OCI-LY7 (cell line): ENCODE measurements at regions not wholly inside any gene's neighbourhood (a gene's known extent, or its start where the extent isn't known, plus 50 kb on each side); places are given as distances from the start of the nearest gene placed in this dataset.

Experiments used
- BruUV-seq: library from RNA; stranded (reverse); fragments of 400-500 nt; replicated peaks from 2 replicates; lab custom pipeline; 2021; lab: Mats Ljungman, UMichigan
- CTCF ChIA-PET: fragments of 300-600 bp; sonication (Branson Sonifier 250); formaldehyde crosslinking; loops from one replicate; lab custom pipeline; 2022; ENCODE audit warnings: antibody characterized with exemption; ENCODE audit not compliant: unreplicated experiment; lab: Charles Lee
- POLR2A ChIA-PET: fragments of 300-600 bp; sonication (Branson Sonifier 250); formaldehyde crosslinking; loops from one replicate; lab custom pipeline; 2022; ENCODE audit warnings: antibody characterized with exemption; lab: Charles Lee
- DNase-seq: peaks from one replicate; pipeline ENCODE4 v3.0.0-alpha.2; 2015; ENCODE audit warnings: low spot score
- H2AFZ ChIP-seq: fragments of 200-600 bp; sonication (generic), shearing (Covaris generic); 2 replicates; pipeline ENCODE4 v1.6.1; 2014; ENCODE audit warnings: mild to moderate bottlenecking, antibody characterized with exemption, low read length, moderate library complexity
- H3K27ac ChIP-seq: fragments of 200-600 bp; sonication (generic); 2 replicates; pipeline ENCODE4 v1.5.1; 2014; ENCODE audit warnings: mixed run types, low read depth, mild to moderate bottlenecking, moderate library complexity, low read length, inconsistent platforms; ENCODE audit not compliant: poor library complexity, severe bottlenecking
- H3K36me3 ChIP-seq: fragments of 200-600 bp; sonication (generic); 2 replicates; pipeline ENCODE4 v1.6.1; 2014; ENCODE audit warnings: mild to moderate bottlenecking, antibody characterized with exemption, low read length, moderate library complexity, mixed read lengths; ENCODE audit not compliant: insufficient read depth
- H3K4me1 ChIP-seq: fragments of 200-600 bp; sonication (generic); 2 replicates; pipeline ENCODE4 v1.5.1; 2014; ENCODE audit warnings: mild to moderate bottlenecking, low read length; ENCODE audit not compliant: insufficient read depth, poor library complexity, severe bottlenecking
- H3K4me2 ChIP-seq: fragments of 200-600 bp; sonication (generic); 2 replicates; pipeline ENCODE4 v1.6.1; 2014; ENCODE audit warnings: mild to moderate bottlenecking, low read length
- H3K4me3 ChIP-seq: fragments of 200-600 bp; sonication (generic); 2 replicates; pipeline ENCODE4 v1.5.1; 2014; ENCODE audit warnings: mild to moderate bottlenecking, low read depth, low read length; ENCODE audit not compliant: poor library complexity, severe bottlenecking
- H3K79me2 ChIP-seq: fragments of 200-600 bp; sonication (generic); 2 replicates; pipeline ENCODE4 v1.6.1; 2016; ENCODE audit warnings: low read depth, mild to moderate bottlenecking, low read length, moderate library complexity, mixed read lengths; ENCODE audit not compliant: insufficient read depth
- H3K9me2 ChIP-seq: fragments of 200-600 bp; sonication (generic); 2 replicates; pipeline ENCODE4 v1.6.1; 2016; ENCODE audit warnings: mild to moderate bottlenecking, low read length, mixed read lengths; ENCODE audit not compliant: insufficient read depth
- H3K9me3 ChIP-seq: fragments of 200-600 bp; sonication (generic); 2 replicates; pipeline ENCODE4 v1.6.1; 2014; ENCODE audit warnings: mild to moderate bottlenecking, mixed run types, low read length, mixed read lengths
- H4K20me1 ChIP-seq: fragments of 200-600 bp; sonication (generic); 2 replicates; pipeline ENCODE4 v1.6.1; 2014; ENCODE audit warnings: mild to moderate bottlenecking, antibody characterized with exemption, low read length, moderate library complexity, mixed read lengths; ENCODE audit not compliant: insufficient read depth
- EZH2phosphoT487 ChIP-seq: fragments of 200-600 bp; sonication (generic); IDR thresholded peaks from 2 replicates; pipeline ENCODE4 v1.6.1; 2018; ENCODE audit warnings: low read depth, borderline replicate concordance, mild to moderate bottlenecking, mixed run types, antibody characterized with exemption, low read length, moderate library complexity, mixed read lengths
- intact Hi-C: fragments of 100-400 bp; cut with micrococcal nuclease; formaldehyde crosslinking; loops from one replicate; pipeline ENCODE4 v1.10.0; 2022; ENCODE audit not compliant: unreplicated experiment
- TF ChIP-seq, protein P1 (sequence below): fragments of 200-600 bp; sonication (generic); conservative IDR thresholded peaks from 2 replicates; pipeline ENCODE4 v1.5.1; 2014; ENCODE audit warnings: mild to moderate bottlenecking, antibody characterized with exemption, low read length, moderate library complexity, mixed read lengths

DNA sequence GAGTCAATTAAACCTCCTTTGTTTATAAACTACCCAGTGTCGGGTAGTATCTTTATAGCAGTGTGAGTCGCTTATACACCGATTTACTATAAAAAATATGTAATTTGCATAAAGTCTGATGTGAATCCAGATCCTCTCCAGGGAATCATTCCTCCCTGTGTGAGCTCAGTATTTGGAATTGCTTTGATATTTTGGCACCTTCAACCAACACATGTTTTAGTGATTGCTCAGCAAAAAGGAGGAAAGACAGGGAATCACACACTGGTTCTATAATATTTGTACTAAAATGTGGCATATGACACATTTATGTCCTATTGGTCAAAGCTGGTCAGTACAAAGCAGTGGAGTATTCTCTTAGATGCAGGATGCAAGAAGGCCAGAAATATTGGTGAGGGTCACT lies 703.9 kb upstream of the ATXN7L3B start:
- TF ChIP-seq, protein P1, sequence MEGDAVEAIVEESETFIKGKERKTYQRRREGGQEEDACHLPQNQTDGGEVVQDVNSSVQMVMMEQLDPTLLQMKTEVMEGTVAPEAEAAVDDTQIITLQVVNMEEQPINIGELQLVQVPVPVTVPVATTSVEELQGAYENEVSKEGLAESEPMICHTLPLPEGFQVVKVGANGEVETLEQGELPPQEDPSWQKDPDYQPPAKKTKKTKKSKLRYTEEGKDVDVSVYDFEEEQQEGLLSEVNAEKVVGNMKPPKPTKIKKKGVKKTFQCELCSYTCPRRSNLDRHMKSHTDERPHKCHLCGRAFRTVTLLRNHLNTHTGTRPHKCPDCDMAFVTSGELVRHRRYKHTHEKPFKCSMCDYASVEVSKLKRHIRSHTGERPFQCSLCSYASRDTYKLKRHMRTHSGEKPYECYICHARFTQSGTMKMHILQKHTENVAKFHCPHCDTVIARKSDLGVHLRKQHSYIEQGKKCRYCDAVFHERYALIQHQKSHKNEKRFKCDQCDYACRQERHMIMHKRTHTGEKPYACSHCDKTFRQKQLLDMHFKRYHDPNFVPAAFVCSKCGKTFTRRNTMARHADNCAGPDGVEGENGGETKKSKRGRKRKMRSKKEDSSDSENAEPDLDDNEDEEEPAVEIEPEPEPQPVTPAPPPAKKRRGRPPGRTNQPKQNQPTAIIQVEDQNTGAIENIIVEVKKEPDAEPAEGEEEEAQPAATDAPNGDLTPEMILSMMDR: no peak
- no peak for TF ChIP-seq EZH2phosphoT487
- ChIA-PET POLR2A (no interaction called here), CTCF (no interaction called here)
- no peak overlapping the region for H2AFZ ChIP-seq
- no peaks in the 10 kb centered on the region for H3K36me3 ChIP-seq
- intact Hi-C loops: no loop called here
- no peak overlapping the region for H3K4me2 ChIP-seq
- no TSS peak for BruUV-seq
- no peaks in the 10 kb centered on the region for H3K4me1 ChIP-seq
- no peaks in the 10 kb centered on the region for H3K79me2 ChIP-seq
- no peaks in the 10 kb centered on the region for H4K20me1 ChIP-seq
- no peak overlapping the region for H3K4me3 ChIP-seq
- no peaks in the 10 kb centered on the region for H3K9me2 ChIP-seq
- DNase-seq: no peak
- no peak overlapping the region for H3K27ac ChIP-seq
- H3K9me3 ChIP-seq: no peaks in the 10 kb centered on the region

DNA sequence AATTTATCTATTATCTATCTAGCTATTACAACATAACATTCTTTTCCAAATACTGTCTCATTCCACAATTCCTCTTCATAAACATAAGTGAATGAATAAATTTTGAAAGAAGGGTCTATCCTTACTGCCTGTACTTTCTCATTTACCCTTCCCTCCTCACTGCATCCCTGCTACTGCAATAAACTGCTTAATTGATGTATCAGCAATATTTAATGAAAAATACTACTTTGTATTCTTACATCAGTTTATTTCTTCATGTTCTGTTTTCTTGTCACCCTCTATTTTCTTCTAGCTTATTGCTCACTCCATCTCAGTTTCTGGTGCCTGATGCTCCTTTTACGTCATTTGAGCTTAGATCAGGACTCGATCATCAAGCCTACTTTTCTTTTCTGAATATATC lies 695.7 kb upstream of the ATXN7L3B start:
- H3K4me2 ChIP-seq: no peak overlapping the region
- H3K4me3 ChIP-seq: no peak overlapping the region
- no peaks in the 10 kb centered on the region for H3K36me3 ChIP-seq
- H3K9me2 ChIP-seq: no peaks in the 10 kb centered on the region
- H3K9me3 ChIP-seq: no peaks in the 10 kb centered on the region
- no peak overlapping the region for H3K27ac ChIP-seq
- no peak for DNase-seq
- no peaks in the 10 kb centered on the region for H4K20me1 ChIP-seq
- ChIA-PET CTCF (no interaction called here), POLR2A (no interaction called here)
- no peak overlapping the region for H2AFZ ChIP-seq
- intact Hi-C loops: no loop called here
- no peaks in the 10 kb centered on the region for H3K79me2 ChIP-seq
- BruUV-seq: no TSS peak
- H3K4me1 ChIP-seq: no peaks in the 10 kb centered on the region
- TF ChIP-seq, protein P1: no peak
- no peak for TF ChIP-seq EZH2phosphoT487

GRCh38 chr12:73863546-73863945 lies 674.1 kb upstream of the ATXN7L3B start:
- POLR2A ChIA-PET: interaction anchor here (0.6 kb wide), 1 partner anchor 27 kb away, joined by 4 read pairs; no protein-coding TSS in a partner anchor

More at GRCh38 chr12:73863546-73863945, 674.1 kb upstream of the ATXN7L3B start:
- H3K36me3 ChIP-seq: no peaks in the 10 kb centered on the region
- H3K27ac ChIP-seq: no peak overlapping the region
- no peaks in the 10 kb centered on the region for H4K20me1 ChIP-seq
- no TSS peak for BruUV-seq
- CTCF ChIA-PET: no interaction called here
- H3K79me2 ChIP-seq: no peaks in the 10 kb centered on the region
- no peak overlapping the region for H3K4me2 ChIP-seq
- no peak overlapping the region for H3K4me3 ChIP-seq
- intact Hi-C loops: no loop called here
- TF ChIP-seq, protein P1: no peak
- TF ChIP-seq EZH2phosphoT487: no peak
- no peak for DNase-seq
- H3K9me3 ChIP-seq: no peaks in the 10 kb centered on the region
- no peaks in the 10 kb centered on the region for H3K9me2 ChIP-seq
- H2AFZ ChIP-seq: no peak overlapping the region
- H3K4me1 ChIP-seq: no peaks in the 10 kb centered on the region
